ENCODE measurements at regions not wholly inside any gene's neighbourhood (a gene's known extent, or its start where the extent isn't known, plus 50 kb on each side); places are given as distances from the start of the nearest gene placed in this dataset.

DNA sequence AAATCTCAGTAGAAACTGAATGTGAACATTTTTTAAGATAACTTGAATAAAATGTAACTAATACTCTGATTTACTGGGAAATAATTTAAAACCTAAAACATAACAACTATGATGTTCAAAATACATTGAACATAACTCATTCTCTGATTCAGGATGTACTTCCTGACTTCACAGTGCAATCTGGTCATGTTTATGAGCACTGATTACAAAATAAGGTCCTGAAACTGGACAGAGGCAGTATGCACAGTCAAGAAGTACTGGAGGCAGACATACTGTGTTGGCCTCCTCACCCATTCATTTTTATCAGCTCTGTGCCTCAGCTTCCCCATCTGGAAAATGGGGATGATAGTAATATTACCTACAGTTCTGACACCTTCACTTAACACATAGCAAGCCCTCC is 651.3 kb downstream of the PTPRC start:
- H3K79me2 ChIP-seq (ENCODE audit: control insufficient read depth, insufficient read depth, low read length, poor library complexity): no peaks in the 10 kb centered on the region
- no peak overlapping the region for H2BK5ac ChIP-seq (ENCODE audit: low read depth, low read length, poor library complexity)
- no peaks in the 10 kb centered on the region for H3K9me3 ChIP-seq (ENCODE audit: insufficient read depth, low read depth, low read length)
- no peak overlapping the region for H3K23ac ChIP-seq (ENCODE audit: low read length)
- H4K12ac ChIP-seq (ENCODE audit: low read depth, low read length): no peak overlapping the region
- H3K4me1 ChIP-seq (ENCODE audit: control insufficient read depth in 1 of 2, insufficient read depth in 2 of 2, low read length in 2 of 2): no peaks in the 10 kb centered on the region
- H2AFZ ChIP-seq (ENCODE audit: insufficient read depth, low read length, poor library complexity): no peak overlapping the region
- no peaks in the 10 kb centered on the region for H3K36me3 ChIP-seq (ENCODE audit: control insufficient read depth in 1 of 2, insufficient read depth in 2 of 2, low read length in 2 of 2)
- no peak overlapping the region for H3K4ac ChIP-seq (ENCODE audit: low read depth, low read length)
- no peaks in the 10 kb centered on the region for H3K79me1 ChIP-seq (ENCODE audit: low read length)
- no peak overlapping the region for H2AK5ac ChIP-seq (ENCODE audit: low read length)
- H2BK120ac ChIP-seq (ENCODE audit: insufficient read depth, low read length, poor library complexity): no peak overlapping the region
- no peak overlapping the region for H4K8ac ChIP-seq (ENCODE audit: low read depth, low read length)
- H3K27ac ChIP-seq (ENCODE audit: low read depth, low read length): no peak overlapping the region
- H3K4me3 ChIP-seq (ENCODE audit: low read depth, low read length): no peak overlapping the region
- no peak overlapping the region for H3K14ac ChIP-seq (ENCODE audit: low read length)
- no peak overlapping the region for H3K4me2 ChIP-seq (ENCODE audit: low read length)
- H3K27me3 ChIP-seq (ENCODE audit: insufficient read depth, low read length): no peaks in the 10 kb centered on the region
- no peak overlapping the region for H2BK12ac ChIP-seq (ENCODE audit: low read length)
- no peak overlapping the region for H3K18ac ChIP-seq (ENCODE audit: low read length)
- H4K91ac ChIP-seq (ENCODE audit: low read depth, low read length): no peak overlapping the region
- no peak for DNase-seq
- no peak overlapping the region for H3K9ac ChIP-seq (ENCODE audit: low read length)

DNA sequence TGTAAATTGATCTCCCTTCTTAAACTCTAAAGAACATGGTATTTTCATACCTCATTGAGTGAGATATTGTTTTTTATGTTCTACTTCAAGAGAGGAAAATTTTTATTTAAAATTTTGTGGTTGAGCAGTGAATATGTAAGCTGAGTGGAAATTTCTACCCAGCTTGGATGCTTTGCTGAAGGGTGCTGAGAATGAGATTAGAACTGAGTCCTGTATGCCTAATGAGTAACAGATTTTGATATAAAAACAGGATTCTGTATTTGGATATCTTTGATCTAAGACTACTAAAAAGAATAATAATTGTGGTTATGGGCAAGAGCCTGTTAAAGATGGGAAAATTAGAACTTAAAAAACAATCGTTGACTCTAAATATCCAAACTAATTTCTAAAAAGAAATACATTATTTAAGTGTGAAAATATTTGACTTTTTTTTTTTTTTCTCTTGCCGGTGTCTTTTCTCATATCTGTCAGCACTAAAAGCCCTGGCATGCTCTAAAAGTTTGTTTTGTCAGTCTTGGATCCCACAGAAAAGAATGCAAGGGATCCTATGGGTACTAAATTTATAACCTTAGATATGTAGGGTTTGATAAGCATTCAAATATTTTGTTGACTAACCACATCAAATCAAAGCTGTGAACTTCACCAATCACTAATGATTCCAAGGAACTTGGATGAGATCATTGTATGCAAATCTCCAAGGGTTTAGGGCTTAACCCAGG is 652.3 kb downstream of the PTPRC start:
- no peaks in the 10 kb centered on the region for H3K9me3 ChIP-seq (ENCODE audit: insufficient read depth, low read depth, low read length)
- no peak overlapping the region for H4K12ac ChIP-seq (ENCODE audit: low read depth, low read length)
- no peak overlapping the region for H3K23ac ChIP-seq (ENCODE audit: low read length)
- no peak overlapping the region for H3K4ac ChIP-seq (ENCODE audit: low read depth, low read length)
- H3K4me2 ChIP-seq (ENCODE audit: low read length): no peak overlapping the region
- no peak overlapping the region for H2AK5ac ChIP-seq (ENCODE audit: low read length)
- no peak overlapping the region for H3K4me3 ChIP-seq (ENCODE audit: low read depth, low read length)
- no peak overlapping the region for H4K91ac ChIP-seq (ENCODE audit: low read depth, low read length)
- H3K4me1 ChIP-seq (ENCODE audit: control insufficient read depth in 1 of 2, insufficient read depth in 2 of 2, low read length in 2 of 2): no peaks in the 10 kb centered on the region
- no peak overlapping the region for H3K18ac ChIP-seq (ENCODE audit: low read length)
- no peak overlapping the region for H2BK12ac ChIP-seq (ENCODE audit: low read length)
- H2AFZ ChIP-seq (ENCODE audit: insufficient read depth, low read length, poor library complexity): no peak overlapping the region
- no peaks in the 10 kb centered on the region for H3K27me3 ChIP-seq (ENCODE audit: insufficient read depth, low read length)
- H3K79me2 ChIP-seq (ENCODE audit: control insufficient read depth, insufficient read depth, low read length, poor library complexity): no peaks in the 10 kb centered on the region
- WGBS (ENCODE audit: extremely low coverage, insufficient coverage, insufficient read length): no CpG with 5 or more reads among the region's 2 CpGs
- DNase-seq: no peak
- H3K27ac ChIP-seq (ENCODE audit: low read depth, low read length): no peak overlapping the region
- H2BK120ac ChIP-seq (ENCODE audit: insufficient read depth, low read length, poor library complexity): no peak overlapping the region
- H3K79me1 ChIP-seq (ENCODE audit: low read length): no peaks in the 10 kb centered on the region
- H4K8ac ChIP-seq (ENCODE audit: low read depth, low read length): no peak overlapping the region
- H3K14ac ChIP-seq (ENCODE audit: low read length): no peak overlapping the region
- no peaks in the 10 kb centered on the region for H3K36me3 ChIP-seq (ENCODE audit: control insufficient read depth in 1 of 2, insufficient read depth in 2 of 2, low read length in 2 of 2)
- H3K9ac ChIP-seq (ENCODE audit: low read length): no peak overlapping the region
- H2BK5ac ChIP-seq (ENCODE audit: low read depth, low read length, poor library complexity): no peak overlapping the region

DNA sequence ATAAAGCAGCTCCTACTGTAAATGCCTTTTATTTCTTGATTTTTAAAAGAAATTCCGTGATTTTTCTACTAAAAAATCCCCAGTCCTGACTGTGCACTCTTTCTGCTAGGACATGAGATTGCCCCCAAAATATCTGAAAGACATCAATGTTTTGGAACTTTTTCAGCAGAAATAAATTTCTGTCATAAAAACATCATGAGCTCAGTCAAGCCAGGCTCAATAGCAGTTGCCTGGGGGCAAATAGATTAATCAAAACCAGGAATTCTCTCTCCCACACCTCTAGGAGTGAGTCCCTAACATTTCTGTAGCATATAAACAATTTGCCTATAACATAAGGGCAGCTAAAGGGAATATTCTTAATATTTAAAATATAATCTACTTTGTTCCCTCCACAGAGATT is 654.1 kb downstream of the PTPRC start:
- no peak for DNase-seq
- H3K36me3 ChIP-seq (ENCODE audit: control insufficient read depth in 1 of 2, insufficient read depth in 2 of 2, low read length in 2 of 2): no peaks in the 10 kb centered on the region
- H3K4me1 ChIP-seq (ENCODE audit: control insufficient read depth in 1 of 2, insufficient read depth in 2 of 2, low read length in 2 of 2): no peaks in the 10 kb centered on the region
- H3K79me1 ChIP-seq (ENCODE audit: low read length): no peaks in the 10 kb centered on the region
- H3K9ac ChIP-seq (ENCODE audit: low read length): no peak overlapping the region
- H2AK5ac ChIP-seq (ENCODE audit: low read length): no peak overlapping the region
- H3K4me2 ChIP-seq (ENCODE audit: low read length): no peak overlapping the region
- no peak overlapping the region for H3K27ac ChIP-seq (ENCODE audit: low read depth, low read length)
- WGBS (ENCODE audit: extremely low coverage, insufficient coverage, insufficient read length): no CpG with 5 or more reads among the region's 1 CpG
- no peaks in the 10 kb centered on the region for H3K27me3 ChIP-seq (ENCODE audit: insufficient read depth, low read length)
- H4K12ac ChIP-seq (ENCODE audit: low read depth, low read length): no peak overlapping the region
- H4K91ac ChIP-seq (ENCODE audit: low read depth, low read length): no peak overlapping the region
- H3K4me3 ChIP-seq (ENCODE audit: low read depth, low read length): no peak overlapping the region
- no peaks in the 10 kb centered on the region for H3K79me2 ChIP-seq (ENCODE audit: control insufficient read depth, insufficient read depth, low read length, poor library complexity)
- no peak overlapping the region for H2BK5ac ChIP-seq (ENCODE audit: low read depth, low read length, poor library complexity)
- H2BK12ac ChIP-seq (ENCODE audit: low read length): no peak overlapping the region
- H3K4ac ChIP-seq (ENCODE audit: low read depth, low read length): no peak overlapping the region
- H3K9me3 ChIP-seq (ENCODE audit: insufficient read depth, low read depth, low read length): no peaks in the 10 kb centered on the region
- H2BK120ac ChIP-seq (ENCODE audit: insufficient read depth, low read length, poor library complexity): no peak overlapping the region
- no peak overlapping the region for H4K8ac ChIP-seq (ENCODE audit: low read depth, low read length)
- H3K18ac ChIP-seq (ENCODE audit: low read length): no peak overlapping the region
- H2AFZ ChIP-seq (ENCODE audit: insufficient read depth, low read length, poor library complexity): no peak overlapping the region
- no peak overlapping the region for H3K23ac ChIP-seq (ENCODE audit: low read length)
- no peak overlapping the region for H3K14ac ChIP-seq (ENCODE audit: low read length)

DNA sequence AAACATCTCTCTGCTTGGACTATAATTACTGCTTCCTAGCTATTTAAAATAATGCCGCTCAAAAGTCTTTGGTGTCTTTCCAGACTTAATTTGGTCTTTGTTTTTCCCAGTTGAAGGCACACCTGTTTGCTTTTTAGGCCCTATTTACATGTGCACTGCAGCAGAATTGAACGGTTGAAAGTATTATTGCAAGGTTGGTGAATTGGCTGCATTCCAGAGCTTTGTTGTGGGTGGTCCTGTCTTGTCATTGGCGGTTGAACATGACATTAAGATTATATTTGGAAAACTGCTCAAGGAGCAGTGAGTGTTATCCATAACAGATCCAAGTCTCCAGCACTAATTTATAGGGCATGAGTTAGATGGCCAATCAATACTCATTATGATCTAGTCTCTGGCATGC is 656.3 kb downstream of the PTPRC start:
- Histone ChIP-seq H3K18ac (ENCODE audit: low read length) (no peak overlapping the region), H2BK120ac (ENCODE audit: insufficient read depth, low read length, poor library complexity) (no peak overlapping the region), H2BK5ac (ENCODE audit: low read depth, low read length, poor library complexity) (no peak overlapping the region), H3K79me2 (ENCODE audit: control insufficient read depth, insufficient read depth, low read length, poor library complexity) (no peaks in the 10 kb centered on the region), H3K27ac (ENCODE audit: low read depth, low read length) (no peak overlapping the region), H3K79me1 (ENCODE audit: low read length) (no peaks in the 10 kb centered on the region), H2AFZ (ENCODE audit: insufficient read depth, low read length, poor library complexity) (no peak overlapping the region), H4K8ac (ENCODE audit: low read depth, low read length) (no peak overlapping the region), H3K4me3 (ENCODE audit: low read depth, low read length) (no peak overlapping the region), H3K4me2 (ENCODE audit: low read length) (no peak overlapping the region), H3K9me3 (ENCODE audit: insufficient read depth, low read depth, low read length) (no peaks in the 10 kb centered on the region), H3K4me1 (ENCODE audit: control insufficient read depth in 1 of 2, insufficient read depth in 2 of 2, low read length in 2 of 2) (no peaks in the 10 kb centered on the region), H3K9ac (ENCODE audit: low read length) (no peak overlapping the region), H3K23ac (ENCODE audit: low read length) (no peak overlapping the region), H3K14ac (ENCODE audit: low read length) (no peak overlapping the region), H4K12ac (ENCODE audit: low read depth, low read length) (no peak overlapping the region), H4K91ac (ENCODE audit: low read depth, low read length) (no peak overlapping the region), H3K27me3 (ENCODE audit: insufficient read depth, low read length) (no peaks in the 10 kb centered on the region), H3K4ac (ENCODE audit: low read depth, low read length) (no peak overlapping the region), H2AK5ac (ENCODE audit: low read length) (no peak overlapping the region), H3K36me3 (ENCODE audit: control insufficient read depth in 1 of 2, insufficient read depth in 2 of 2, low read length in 2 of 2) (no peaks in the 10 kb centered on the region), H2BK12ac (ENCODE audit: low read length) (no peak overlapping the region)
- DNase-seq: no peak
- no CpG with 5 or more reads among the region's 3 CpGs for WGBS (ENCODE audit: extremely low coverage, insufficient coverage, insufficient read length)

Data from trophoblast cell (in vitro differentiated cells and primary cell).